ENCODE measurements at regions not wholly inside any gene's neighbourhood (a gene's known extent, or its start where the extent isn't known, plus 50 kb on each side); places are given as distances from the start of the nearest gene placed in this dataset.

DNA sequence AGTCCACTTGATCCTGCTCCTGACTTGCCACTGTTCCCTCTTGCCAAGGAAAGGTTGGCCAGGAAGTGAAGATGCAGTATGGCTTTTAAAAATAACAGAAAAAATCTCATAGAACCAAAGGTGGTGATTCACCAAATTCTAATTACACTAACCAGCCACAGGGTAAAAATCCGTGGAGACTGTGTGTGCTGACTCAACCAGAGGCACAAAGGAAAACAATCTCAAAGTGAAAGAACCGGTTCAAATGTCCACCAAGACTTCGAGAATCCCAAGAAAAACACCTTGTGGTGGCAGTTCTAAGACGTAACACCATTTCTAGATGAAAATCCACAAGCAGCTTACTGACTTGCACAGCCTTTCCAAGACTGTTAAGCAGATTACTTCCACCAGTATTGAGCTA, 279.1 kb downstream of the TLE1 start:
- TF ChIP-seq OTX1 (CRISPR knock-in tag; IDR thresholded peaks at IDR 0.05) (no peak), SP1 (CRISPR knock-in tag; IDR thresholded peaks at IDR 0.05) (no peak), CTCF (IDR thresholded peaks at IDR 0.05 in 2 of 3, conservative IDR thresholded peaks at IDR 0.05 in 1 of 3; ENCODE audit: insufficient read depth in 2 of 3, low read depth in 1 of 3, low read length in 3 of 3) (no peak), JUN (IDR thresholded peaks at IDR 0.05; ENCODE audit: borderline replicate concordance, low read depth, low read length) (no peak), JUN (CRISPR knock-in tag; IDR thresholded peaks at IDR 0.05; ENCODE audit: borderline replicate concordance) (no peak), CBX1 (IDR thresholded peaks at IDR 0.05; ENCODE audit: low read depth) (no peak), PHB2 (IDR thresholded peaks at IDR 0.05; ENCODE audit: low read depth) (no peak)
- TF ChIP-seq, protein P1, sequence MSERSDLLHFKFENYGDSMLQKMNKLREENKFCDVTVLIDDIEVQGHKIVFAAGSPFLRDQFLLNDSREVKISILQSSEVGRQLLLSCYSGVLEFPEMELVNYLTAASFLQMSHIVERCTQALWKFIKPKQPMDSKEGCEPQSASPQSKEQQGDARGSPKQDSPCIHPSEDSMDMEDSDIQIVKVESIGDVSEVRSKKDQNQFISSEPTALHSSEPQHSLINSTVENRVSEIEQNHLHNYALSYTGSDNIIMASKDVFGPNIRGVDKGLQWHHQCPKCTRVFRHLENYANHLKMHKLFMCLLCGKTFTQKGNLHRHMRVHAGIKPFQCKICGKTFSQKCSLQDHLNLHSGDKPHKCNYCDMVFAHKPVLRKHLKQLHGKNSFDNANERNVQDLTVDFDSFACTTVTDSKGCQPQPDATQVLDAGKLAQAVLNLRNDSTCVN (CRISPR knock-in tag; IDR thresholded peaks at IDR 0.05) = no peak
